Astrocyte (in vitro differentiated cells and primary cell): ENCODE measurements at regions not wholly inside any gene's neighbourhood (a gene's known extent, or its start where the extent isn't known, plus 50 kb on each side); places are given as distances from the start of the nearest gene placed in this dataset.
A peak's percentile ranks its signal among the peaks of the same experiment; 100 is the strongest.

Experiments used
- DNase-seq: peaks from one replicate; pipeline ENCODE4 v3.0.0-alpha.2; 2010; ENCODE audit warnings: low read depth
- FAIRE-seq: peaks from 2 replicates; lab custom pipeline; 2011; peaks lifted over from hg19 to GRCh38; lab: Jason Lieb, UNC
- H2AFZ ChIP-seq: 2 replicates; pipeline ENCODE4 v1.6.0; 2012; ENCODE audit warnings: low read depth, low read length, inconsistent platforms
- H3K27ac ChIP-seq: 2 replicates; pipeline ENCODE4 v1.5.1; 2011; ENCODE audit warnings: low read depth, low read length, inconsistent platforms
- H3K27me3 ChIP-seq: 2 replicates; pipeline ENCODE4 v1.6.0; 2011; ENCODE audit warnings: low read length, inconsistent platforms; ENCODE audit not compliant: insufficient read depth
- H3K36me3 ChIP-seq: 2 replicates; pipeline ENCODE4 v1.5.1; 2011; ENCODE audit warnings: low read length, inconsistent platforms; ENCODE audit not compliant: insufficient read depth
- H3K4me1 ChIP-seq: 2 replicates; pipeline ENCODE4 v1.5.1; 2011; ENCODE audit warnings: low read length, inconsistent platforms; ENCODE audit not compliant: insufficient read depth
- H3K4me2 ChIP-seq: 2 replicates; pipeline ENCODE4 v1.6.0; 2012; ENCODE audit warnings: low read length, inconsistent platforms
- H3K4me3 ChIP-seq: 2 replicates; pipeline ENCODE4 v1.5.1; 2011; ENCODE audit warnings: low read depth, mild to moderate bottlenecking, low read length, inconsistent platforms; ENCODE audit not compliant: insufficient read depth
- H3K79me2 ChIP-seq: 2 replicates; pipeline ENCODE4 v1.6.0; 2012; ENCODE audit warnings: mild to moderate bottlenecking, low read length, inconsistent platforms; ENCODE audit not compliant: insufficient read depth
- H3K9ac ChIP-seq: 2 replicates; pipeline ENCODE4 v1.6.0; 2012; ENCODE audit warnings: mild to moderate bottlenecking, low read length, inconsistent platforms
- H3K9me3 ChIP-seq: 2 replicates; pipeline ENCODE4 v1.5.1; 2012; ENCODE audit warnings: low read depth, mild to moderate bottlenecking, low read length, inconsistent platforms; ENCODE audit not compliant: insufficient read depth
- H4K20me1 ChIP-seq: 2 replicates; pipeline ENCODE4 v1.6.0; 2012; ENCODE audit warnings: low read length, inconsistent platforms; ENCODE audit not compliant: insufficient read depth
- H3K27ac Mint-ChIP-seq: one replicate; pipeline ENCODE4 v1.8.0; 2021; ENCODE audit warnings: mild to moderate bottlenecking, mixed read lengths; ENCODE audit not compliant: unreplicated experiment
- H3K27me3 Mint-ChIP-seq: one replicate; pipeline ENCODE4 v1.8.0; 2021; ENCODE audit warnings: low read depth, mixed read lengths; ENCODE audit not compliant: unreplicated experiment
- H3K36me3 Mint-ChIP-seq: one replicate; pipeline ENCODE4 v1.8.0; 2021; ENCODE audit warnings: low read depth, mixed read lengths; ENCODE audit not compliant: unreplicated experiment
- H3K4me1 Mint-ChIP-seq: one replicate; pipeline ENCODE4 v1.8.0; 2021; ENCODE audit warnings: low read depth, mixed read lengths; ENCODE audit not compliant: unreplicated experiment
- H3K4me3 Mint-ChIP-seq: one replicate; pipeline ENCODE4 v1.8.0; 2021; ENCODE audit warnings: mild to moderate bottlenecking, moderate library complexity, mixed read lengths; ENCODE audit not compliant: unreplicated experiment
- H3K9me3 Mint-ChIP-seq: one replicate; pipeline ENCODE4 v1.8.0; 2021; ENCODE audit warnings: mild to moderate bottlenecking, mixed read lengths; ENCODE audit not compliant: unreplicated experiment
- CTCF ChIP-seq: IDR thresholded peaks from 2 replicates; pipeline ENCODE4 v1.5.1; 2011; ENCODE audit warnings: low read depth, mild to moderate bottlenecking, inconsistent platforms, low read length, moderate library complexity; ENCODE audit not compliant: insufficient read depth
- EZH2 ChIP-seq: IDR thresholded peaks from 2 replicates; pipeline ENCODE4 v1.6.1; 2012; ENCODE audit warnings: mild to moderate bottlenecking, low read length, inconsistent platforms; ENCODE audit not compliant: insufficient read depth

- FAIRE-seq (no peak), DNase-seq (no peak)
- no peaks in the 10 kb centered on the region for H3K36me3 ChIP-seq
- H3K4me1 ChIP-seq = peaks cover 9% of the 10 kb centered on the region
- H3K4me3 Mint-ChIP-seq = no peak overlapping the region
- peak overlapping the region; percentile 12 for H3K27ac Mint-ChIP-seq
- TF ChIP-seq CTCF (no peak), EZH2 (no peak)
- H2AFZ ChIP-seq = no peak overlapping the region
- H3K36me3 Mint-ChIP-seq = peaks cover 7% of the 10 kb centered on the region
- no peaks in the 10 kb centered on the region for H3K27me3 ChIP-seq
- H3K9ac ChIP-seq = no peak overlapping the region
- no peaks in the 10 kb centered on the region for H3K79me2 ChIP-seq
- no peak overlapping the region for H3K4me2 ChIP-seq
- no peak overlapping the region for H3K4me3 ChIP-seq
- peaks cover 46% of the 10 kb centered on the region for H3K27me3 Mint-ChIP-seq
- no peaks in the 10 kb centered on the region for H4K20me1 ChIP-seq
- H3K27ac ChIP-seq = no peak overlapping the region
- H3K9me3 Mint-ChIP-seq = peaks cover 5% of the 10 kb centered on the region
- H3K4me1 Mint-ChIP-seq = no peaks in the 10 kb centered on the region
- no peaks in the 10 kb centered on the region for H3K9me3 ChIP-seq
Measured at GRCh38 chr20:58011106-58011946, 217.1 kb downstream of the ANKRD60 start.

DNA sequence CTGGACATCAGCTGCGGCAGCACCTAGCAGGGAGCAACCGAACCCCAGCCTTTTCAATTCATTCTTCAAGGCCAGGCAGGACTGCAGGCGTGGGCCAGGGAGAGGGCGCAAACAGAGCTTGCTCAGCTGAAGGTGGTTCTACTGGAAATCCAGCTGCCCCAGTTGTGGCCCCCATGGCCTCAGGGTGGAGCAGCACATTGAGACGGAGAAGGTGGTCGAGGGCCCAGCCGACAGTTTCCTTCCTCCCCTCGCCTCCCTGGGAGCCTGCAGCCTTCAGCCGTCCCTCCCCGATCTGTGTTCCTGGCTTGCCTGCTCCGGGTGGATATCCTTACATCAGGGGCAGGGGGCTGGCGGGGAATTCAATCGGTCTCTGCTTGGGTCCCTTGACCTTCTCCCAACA, 217.8 kb downstream of the ANKRD60 start:
- H3K9me3 ChIP-seq = no peaks in the 10 kb centered on the region
- H3K36me3 Mint-ChIP-seq = peaks cover 7% of the 10 kb centered on the region
- FAIRE-seq = no peak
- H2AFZ ChIP-seq = no peak overlapping the region
- no peak overlapping the region for H3K4me3 ChIP-seq
- peaks cover 49% of the 10 kb centered on the region for H3K27me3 Mint-ChIP-seq
- H3K4me3 Mint-ChIP-seq = no peak overlapping the region
- H3K9ac ChIP-seq = no peak overlapping the region
- no peak overlapping the region for H3K27ac ChIP-seq
- H3K36me3 ChIP-seq = no peaks in the 10 kb centered on the region
- no peak for DNase-seq
- H4K20me1 ChIP-seq = no peaks in the 10 kb centered on the region
- H3K4me1 Mint-ChIP-seq = no peaks in the 10 kb centered on the region
- H3K27ac Mint-ChIP-seq = peak overlapping the region; percentile 12
- no peak overlapping the region for H3K4me2 ChIP-seq
- H3K79me2 ChIP-seq = no peaks in the 10 kb centered on the region
- TF ChIP-seq CTCF = no peak
- no peak for TF ChIP-seq EZH2
- peaks cover 9% of the 10 kb centered on the region for H3K4me1 ChIP-seq
- peaks cover 5% of the 10 kb centered on the region for H3K9me3 Mint-ChIP-seq
- H3K27me3 ChIP-seq = no peaks in the 10 kb centered on the region

DNA sequence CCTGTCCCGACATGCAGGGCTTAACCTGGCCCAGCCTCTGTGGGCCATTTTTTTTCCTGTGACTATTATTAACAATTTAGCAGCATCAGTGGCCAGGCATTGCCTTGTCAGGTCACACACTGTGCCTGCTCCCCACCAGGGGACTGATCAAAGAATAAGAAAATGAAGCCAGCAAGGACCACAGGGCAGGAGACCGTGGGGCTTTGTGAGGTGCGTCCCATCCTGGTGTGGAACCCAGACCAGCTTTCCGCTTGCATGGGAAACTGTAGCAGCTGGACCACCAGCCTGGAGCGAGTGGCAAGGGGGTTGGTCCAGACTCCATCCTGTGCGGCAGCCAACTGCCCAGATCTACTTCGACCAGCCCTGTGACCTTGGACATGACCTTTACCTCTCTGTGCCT, 218.3 kb downstream of the ANKRD60 start:
- no peak overlapping the region for H3K4me2 ChIP-seq
- H3K27me3 Mint-ChIP-seq = peaks cover 51% of the 10 kb centered on the region
- no peak for DNase-seq

More for the DNA sequence above, 218.3 kb downstream of the ANKRD60 start:
- H3K27ac ChIP-seq = no peak overlapping the region
- no peaks in the 10 kb centered on the region for H4K20me1 ChIP-seq
- H3K4me3 ChIP-seq = no peak overlapping the region
- no peaks in the 10 kb centered on the region for H3K27me3 ChIP-seq
- Mint-ChIP-seq H3K36me3 (peaks cover 7% of the 10 kb centered on the region), H3K9me3 (peaks cover 7% of the 10 kb centered on the region), H3K4me1 (no peaks in the 10 kb centered on the region), H3K4me3 (no peak overlapping the region), H3K27ac (no peak overlapping the region)
- H3K9me3 ChIP-seq = no peaks in the 10 kb centered on the region
- no peak overlapping the region for H2AFZ ChIP-seq
- H3K36me3 ChIP-seq = no peaks in the 10 kb centered on the region
- TF ChIP-seq EZH2 = no peak
- TF ChIP-seq CTCF = no peak
- no peak for FAIRE-seq
- no peaks in the 10 kb centered on the region for H3K79me2 ChIP-seq
- H3K4me1 ChIP-seq = peaks cover 9% of the 10 kb centered on the region
- no peak overlapping the region for H3K9ac ChIP-seq
